ENCODE measurements at regions not wholly inside any gene's neighbourhood (a gene's known extent, or its start where the extent isn't known, plus 50 kb on each side); places are given as distances from the start of the nearest gene placed in this dataset.

GRCh38 chr5:154648229-154648628, 106.9 kb upstream of the LARP1 start:
- Histone ChIP-seq H2AFZ (ENCODE audit: low read depth, low read length, poor library complexity, severe bottlenecking) (no peak overlapping the region), H3K9me3 (ENCODE audit: control insufficient read depth in 1 of 2, insufficient read depth in 1 of 2, low read depth in 1 of 2, low read length in 2 of 2) (no peaks in the 10 kb centered on the region), H3K9me2 (ENCODE audit: insufficient read depth) (no peaks in the 10 kb centered on the region), H3K9ac (ENCODE audit: low read length) (no peak overlapping the region), H3K4me3 (replicated peaks in 1 of 2; ENCODE audit: low read depth in 1 of 2, low read length in 2 of 2) (no peak overlapping the region), H3K79me2 (ENCODE audit: insufficient read depth, low read length) (no peaks in the 10 kb centered on the region), H3K4me1 (ENCODE audit: control insufficient read depth in 1 of 2, insufficient read depth in 2 of 2, low read length in 2 of 2) (peaks cover 0 to 3% of the 10 kb centered on the region in 2 experiments; a peak in 1 of 4 replicates), H4K20me1 (ENCODE audit: insufficient read depth) (no peaks in the 10 kb centered on the region), H3K27ac (ENCODE audit: low read depth, low read length) (no peak overlapping the region), H3K27me3 (ENCODE audit: insufficient read depth, low read length) (no peaks in the 10 kb centered on the region), H3K36me3 (ENCODE audit: control insufficient read depth in 1 of 2, insufficient read depth in 2 of 2, low read length in 2 of 2) (no peaks in the 10 kb centered on the region), H3K4me2 (ENCODE audit: low read length) (no peak overlapping the region)
- no peak for ATAC-seq
- TF ChIP-seq EZH2phosphoT487 (IDR thresholded peaks at IDR 0.05; ENCODE audit: borderline replicate concordance) (no peak), YY1 (IDR thresholded peaks at IDR 0.05; ENCODE audit: extremely low read depth, insufficient replicate concordance, low read depth, low read length) (no peak), CTCF (IDR thresholded peaks at IDR 0.05 in 2 of 3, conservative IDR thresholded peaks at IDR 0.05 in 1 of 3; ENCODE audit: borderline replicate concordance in 1 of 3, insufficient read depth in 1 of 3, low read depth in 2 of 3, low read length in 2 of 3) (no peak), FOSL1 (IDR thresholded peaks at IDR 0.05; ENCODE audit: low read depth) (no peak), SP1 (IDR thresholded peaks at IDR 0.05; ENCODE audit: low read depth) (no peak), EZH2 (IDR thresholded peaks at IDR 0.05) (no peak), POLR2AphosphoS5 (IDR thresholded peaks at IDR 0.05; ENCODE audit: low read depth, low read length) (no peak), POLR2A (IDR thresholded peaks at IDR 0.05; ENCODE audit: borderline replicate concordance, extremely low read depth, insufficient read depth, insufficient read length) (no peak), JUND (IDR thresholded peaks at IDR 0.05) (no peak), EGR1 (IDR thresholded peaks at IDR 0.05; ENCODE audit: low read depth) (no peak)
- TF ChIP-seq, protein P1, sequence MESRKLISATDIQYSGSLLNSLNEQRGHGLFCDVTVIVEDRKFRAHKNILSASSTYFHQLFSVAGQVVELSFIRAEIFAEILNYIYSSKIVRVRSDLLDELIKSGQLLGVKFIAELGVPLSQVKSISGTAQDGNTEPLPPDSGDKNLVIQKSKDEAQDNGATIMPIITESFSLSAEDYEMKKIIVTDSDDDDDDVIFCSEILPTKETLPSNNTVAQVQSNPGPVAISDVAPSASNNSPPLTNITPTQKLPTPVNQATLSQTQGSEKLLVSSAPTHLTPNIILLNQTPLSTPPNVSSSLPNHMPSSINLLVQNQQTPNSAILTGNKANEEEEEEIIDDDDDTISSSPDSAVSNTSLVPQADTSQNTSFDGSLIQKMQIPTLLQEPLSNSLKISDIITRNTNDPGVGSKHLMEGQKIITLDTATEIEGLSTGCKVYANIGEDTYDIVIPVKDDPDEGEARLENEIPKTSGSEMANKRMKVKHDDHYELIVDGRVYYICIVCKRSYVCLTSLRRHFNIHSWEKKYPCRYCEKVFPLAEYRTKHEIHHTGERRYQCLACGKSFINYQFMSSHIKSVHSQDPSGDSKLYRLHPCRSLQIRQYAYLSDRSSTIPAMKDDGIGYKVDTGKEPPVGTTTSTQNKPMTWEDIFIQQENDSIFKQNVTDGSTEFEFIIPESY (IDR thresholded peaks at IDR 0.05; ENCODE audit: extremely low read depth, insufficient replicate concordance, low read length) = no peak
- CTCF ChIA-PET = no interaction called here
- POLR2A ChIA-PET = no interaction called here
- DNase-seq (ENCODE audit: low read depth, low spot score) = no peak
- RAD21 ChIA-PET (ENCODE audit: low non-redundant PET in 1 of 2, low total read pairs in 2 of 2, uncharacterized antibody in 2 of 2, unreplicated experiment in 2 of 2) = no interaction called here
- BruUV-seq (replicated peaks) = no TSS peak
- intact Hi-C loops (cut with micrococcal nuclease) = no loop called here
